Fibroblast of lung (primary cell): ENCODE measurements at regions not wholly inside any gene's neighbourhood (a gene's known extent, or its start where the extent isn't known, plus 50 kb on each side); places are given as distances from the start of the nearest gene placed in this dataset.

Experiments used
- EZH2 ChIP-seq: IDR thresholded peaks from 2 replicates; pipeline ENCODE4 v1.5.1; 2012; ENCODE audit warnings: low read length, control low read depth, mild to moderate bottlenecking; ENCODE audit errors: missing control alignments
- TF ChIP-seq, protein P1 (sequence below), 2 donors: IDR thresholded peaks in 1 of 2; conservative IDR thresholded peaks in 1 of 2; 1 replicate in 1 of 2; 2 replicates in 1 of 2; pipeline ENCODE4 v1.5.1; 2011 to 2012; ENCODE audit warnings: low read length in 2 of 2, control low read depth in 1 of 2, inconsistent platforms in 1 of 2, low read depth in 1 of 2, mild to moderate bottlenecking in 1 of 2

DNA sequence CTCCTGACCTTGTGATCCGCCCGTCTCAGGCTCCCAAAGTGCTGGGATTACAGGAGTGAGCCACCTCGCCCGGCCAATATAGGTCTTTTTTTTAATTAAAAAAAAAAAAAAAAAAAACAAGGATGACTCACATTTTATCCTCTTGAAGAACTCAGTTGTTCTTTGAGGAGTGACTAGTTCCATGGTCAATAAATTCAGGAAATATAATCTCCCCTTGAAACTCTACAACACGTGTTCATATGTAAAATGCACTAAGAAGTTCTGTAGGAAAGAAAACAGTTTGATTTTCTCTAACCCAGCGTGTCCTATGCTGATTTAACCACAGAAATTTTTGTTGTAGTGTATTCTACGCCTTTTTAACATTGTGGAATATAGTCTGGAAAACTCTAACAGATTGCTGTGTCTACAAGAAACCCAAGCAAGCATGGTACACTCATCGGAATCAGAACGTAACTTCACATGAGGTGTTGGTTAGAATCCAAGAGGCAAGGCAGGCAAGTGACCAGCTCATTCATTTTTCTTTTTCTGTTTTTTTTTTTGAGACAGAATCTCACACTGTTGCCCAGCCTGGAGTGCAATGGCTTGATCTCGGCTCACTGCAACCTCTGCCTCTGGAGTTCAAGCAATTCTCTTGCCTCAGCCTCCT lies 79.0 kb upstream of the ZNF217 start:
- TF ChIP-seq, protein P1, sequence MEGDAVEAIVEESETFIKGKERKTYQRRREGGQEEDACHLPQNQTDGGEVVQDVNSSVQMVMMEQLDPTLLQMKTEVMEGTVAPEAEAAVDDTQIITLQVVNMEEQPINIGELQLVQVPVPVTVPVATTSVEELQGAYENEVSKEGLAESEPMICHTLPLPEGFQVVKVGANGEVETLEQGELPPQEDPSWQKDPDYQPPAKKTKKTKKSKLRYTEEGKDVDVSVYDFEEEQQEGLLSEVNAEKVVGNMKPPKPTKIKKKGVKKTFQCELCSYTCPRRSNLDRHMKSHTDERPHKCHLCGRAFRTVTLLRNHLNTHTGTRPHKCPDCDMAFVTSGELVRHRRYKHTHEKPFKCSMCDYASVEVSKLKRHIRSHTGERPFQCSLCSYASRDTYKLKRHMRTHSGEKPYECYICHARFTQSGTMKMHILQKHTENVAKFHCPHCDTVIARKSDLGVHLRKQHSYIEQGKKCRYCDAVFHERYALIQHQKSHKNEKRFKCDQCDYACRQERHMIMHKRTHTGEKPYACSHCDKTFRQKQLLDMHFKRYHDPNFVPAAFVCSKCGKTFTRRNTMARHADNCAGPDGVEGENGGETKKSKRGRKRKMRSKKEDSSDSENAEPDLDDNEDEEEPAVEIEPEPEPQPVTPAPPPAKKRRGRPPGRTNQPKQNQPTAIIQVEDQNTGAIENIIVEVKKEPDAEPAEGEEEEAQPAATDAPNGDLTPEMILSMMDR (conservative IDR thresholded peaks at IDR 0.05 in 1 of 2, IDR thresholded peaks at IDR 0.05 in 1 of 2; ENCODE audit: low read depth in 1 of 2, low read length in 2 of 2): no peak
- no peak for TF ChIP-seq EZH2
